ENCODE measurements at regions not wholly inside any gene's neighbourhood (a gene's known extent, or its start where the extent isn't known, plus 50 kb on each side); places are given as distances from the start of the nearest gene placed in this dataset.

DNA sequence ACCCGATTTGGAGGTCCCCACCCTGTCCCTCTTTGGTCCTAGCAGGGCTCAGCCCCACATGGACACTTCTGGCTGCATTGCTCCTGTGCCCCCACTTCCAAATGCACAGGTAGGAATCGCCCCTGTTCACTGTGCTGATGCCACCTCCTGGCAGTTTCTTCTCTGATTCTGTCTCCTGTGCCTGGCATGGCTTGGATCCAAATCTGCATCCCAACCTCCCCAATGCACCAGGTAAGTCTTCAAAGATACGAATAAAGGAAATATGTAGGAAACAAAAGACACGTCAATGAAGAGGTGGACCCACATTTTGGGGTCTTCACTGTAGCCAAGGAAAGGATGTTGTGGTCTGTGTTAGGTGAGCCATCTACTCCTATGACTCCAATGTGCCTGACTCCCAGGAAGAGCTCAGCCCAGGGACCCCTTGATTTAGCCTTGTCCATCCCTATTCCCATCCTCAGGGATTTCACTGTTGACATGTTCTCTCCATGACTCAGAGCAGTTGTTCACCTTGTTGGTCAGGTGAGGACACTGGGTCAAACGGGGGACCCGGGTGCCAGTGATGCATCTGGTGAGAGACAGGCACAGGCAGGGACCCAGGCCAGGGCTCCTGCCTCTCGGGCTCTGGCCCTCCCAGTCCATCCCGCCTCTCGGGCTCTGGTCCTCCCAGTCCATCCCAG, 341.8 kb downstream of the CXCL12 start:
- TF ChIP-seq, protein P1, sequence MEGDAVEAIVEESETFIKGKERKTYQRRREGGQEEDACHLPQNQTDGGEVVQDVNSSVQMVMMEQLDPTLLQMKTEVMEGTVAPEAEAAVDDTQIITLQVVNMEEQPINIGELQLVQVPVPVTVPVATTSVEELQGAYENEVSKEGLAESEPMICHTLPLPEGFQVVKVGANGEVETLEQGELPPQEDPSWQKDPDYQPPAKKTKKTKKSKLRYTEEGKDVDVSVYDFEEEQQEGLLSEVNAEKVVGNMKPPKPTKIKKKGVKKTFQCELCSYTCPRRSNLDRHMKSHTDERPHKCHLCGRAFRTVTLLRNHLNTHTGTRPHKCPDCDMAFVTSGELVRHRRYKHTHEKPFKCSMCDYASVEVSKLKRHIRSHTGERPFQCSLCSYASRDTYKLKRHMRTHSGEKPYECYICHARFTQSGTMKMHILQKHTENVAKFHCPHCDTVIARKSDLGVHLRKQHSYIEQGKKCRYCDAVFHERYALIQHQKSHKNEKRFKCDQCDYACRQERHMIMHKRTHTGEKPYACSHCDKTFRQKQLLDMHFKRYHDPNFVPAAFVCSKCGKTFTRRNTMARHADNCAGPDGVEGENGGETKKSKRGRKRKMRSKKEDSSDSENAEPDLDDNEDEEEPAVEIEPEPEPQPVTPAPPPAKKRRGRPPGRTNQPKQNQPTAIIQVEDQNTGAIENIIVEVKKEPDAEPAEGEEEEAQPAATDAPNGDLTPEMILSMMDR (optimal IDR thresholded peaks at IDR 0.05 in 1 of 3, IDR thresholded peaks at IDR 0.05 in 1 of 3, conservative IDR thresholded peaks at IDR 0.05 in 1 of 3; ENCODE audit: extremely low read depth in 1 of 3, insufficient read depth in 2 of 3, low read length in 3 of 3) = no peak
- no peak for TF ChIP-seq EZH2 (IDR thresholded peaks at IDR 0.05; ENCODE audit: low read length)
- Histone ChIP-seq H3K9me1 (ENCODE audit: control insufficient read depth, extremely low read depth, insufficient read depth, low read length) (no peaks in the 10 kb centered on the region), H3K4me3 (ENCODE audit: control insufficient read depth in 2 of 3, extremely low read depth in 1 of 3, insufficient read depth in 2 of 3, low read depth in 1 of 3, low read length in 3 of 3) (no peak overlapping the region), H3K27me3 (ENCODE audit: control insufficient read depth, extremely low read depth, insufficient read depth, low read length) (no peaks in the 10 kb centered on the region), H3K79me2 (ENCODE audit: control insufficient read depth, insufficient read depth, low read length) (no peaks in the 10 kb centered on the region), H3K4me2 (ENCODE audit: control insufficient read depth, extremely low read depth, insufficient read depth, low read depth, low read length) (no peak overlapping the region), H3K36me3 (ENCODE audit: control insufficient read depth in 2 of 2, extremely low read depth in 1 of 2, insufficient read depth in 2 of 2, low read length in 2 of 2) (no peaks in the 10 kb centered on the region), H3K4me1 (ENCODE audit: control insufficient read depth, extremely low read depth, insufficient read depth, low read length) (peaks cover 13% of the 10 kb centered on the region), H3K9me3 (ENCODE audit: control insufficient read depth, low read depth, low read length) (no peaks in the 10 kb centered on the region), H3K27ac (ENCODE audit: control insufficient read depth, insufficient read depth, low read length) (no peak overlapping the region), H4K20me1 (ENCODE audit: control insufficient read depth, extremely low read depth, insufficient read depth, low read length) (no peaks in the 10 kb centered on the region), H2AFZ (ENCODE audit: control insufficient read depth, low read length) (no peak overlapping the region), H3K9ac (ENCODE audit: control insufficient read depth, extremely low read depth, insufficient read depth, low read length) (no peak overlapping the region)
- dilution Hi-C loops (cut with MboI; ENCODE audit: extremely low pct_ligation_motif_present, low sequenced_read_pairs) = no loop called here
- no peak for FAIRE-seq
- DNase-seq (ENCODE audit: low read depth, low spot score) = no peak

GRCh38 chr10:44042075-44042770, 342.7 kb downstream of the CXCL12 start:
- no peak overlapping the region for H3K4me3 ChIP-seq (ENCODE audit: control insufficient read depth in 2 of 3, extremely low read depth in 1 of 3, insufficient read depth in 2 of 3, low read depth in 1 of 3, low read length in 3 of 3)
- TF ChIP-seq, protein P1 (optimal IDR thresholded peaks at IDR 0.05 in 1 of 3, IDR thresholded peaks at IDR 0.05 in 1 of 3, conservative IDR thresholded peaks at IDR 0.05 in 1 of 3; ENCODE audit: extremely low read depth in 1 of 3, insufficient read depth in 2 of 3, low read length in 3 of 3) = no peak
- TF ChIP-seq EZH2 (IDR thresholded peaks at IDR 0.05; ENCODE audit: low read length) = no peak
- no peaks in the 10 kb centered on the region for H3K79me2 ChIP-seq (ENCODE audit: control insufficient read depth, insufficient read depth, low read length)
- peaks cover 12% of the 10 kb centered on the region for H3K4me1 ChIP-seq (ENCODE audit: control insufficient read depth, extremely low read depth, insufficient read depth, low read length)
- H3K36me3 ChIP-seq (ENCODE audit: control insufficient read depth in 2 of 2, extremely low read depth in 1 of 2, insufficient read depth in 2 of 2, low read length in 2 of 2) = no peaks in the 10 kb centered on the region
- H3K9me3 ChIP-seq (ENCODE audit: control insufficient read depth, low read depth, low read length) = no peaks in the 10 kb centered on the region
- no peaks in the 10 kb centered on the region for H3K27me3 ChIP-seq (ENCODE audit: control insufficient read depth, extremely low read depth, insufficient read depth, low read length)
- no peak for FAIRE-seq
- dilution Hi-C loops (cut with MboI; ENCODE audit: extremely low pct_ligation_motif_present, low sequenced_read_pairs) = no loop called here
- no peaks in the 10 kb centered on the region for H4K20me1 ChIP-seq (ENCODE audit: control insufficient read depth, extremely low read depth, insufficient read depth, low read length)
- no peaks in the 10 kb centered on the region for H3K9me1 ChIP-seq (ENCODE audit: control insufficient read depth, extremely low read depth, insufficient read depth, low read length)
- no peak overlapping the region for H2AFZ ChIP-seq (ENCODE audit: control insufficient read depth, low read length)
- no peak overlapping the region for H3K9ac ChIP-seq (ENCODE audit: control insufficient read depth, extremely low read depth, insufficient read depth, low read length)
- no peak for DNase-seq (ENCODE audit: low read depth, low spot score)
- no peak overlapping the region for H3K27ac ChIP-seq (ENCODE audit: control insufficient read depth, insufficient read depth, low read length)
- no peak overlapping the region for H3K4me2 ChIP-seq (ENCODE audit: control insufficient read depth, extremely low read depth, insufficient read depth, low read depth, low read length)
